ENCODE measurements at regions not wholly inside any gene's neighbourhood (a gene's known extent, or its start where the extent isn't known, plus 50 kb on each side); places are given as distances from the start of the nearest gene placed in this dataset.

GRCh38 chr1:5571861-5572401 is 420.3 kb downstream of the NPHP4 start:
- TF ChIP-seq POLR2AphosphoS5 (IDR thresholded peaks at IDR 0.05) (no peak), CTCF (IDR thresholded peaks at IDR 0.05) (no peak), POLR2A (IDR thresholded peaks at IDR 0.05) (no peak)

All from prostate gland (tissue), 2 donors.